ENCODE measurements at regions not wholly inside any gene's neighbourhood (a gene's known extent, or its start where the extent isn't known, plus 50 kb on each side); places are given as distances from the start of the nearest gene placed in this dataset.

GRCh38 chr5:148708854-148709253 is 54.5 kb upstream of the HTR4 start:
- DNase-seq (ENCODE audit: insufficient read length, low spot score) (no peak), FAIRE-seq (no peak)

- DNase-seq (ENCODE audit: insufficient read length, low spot score) (no peak), FAIRE-seq (no peak)
Measured at GRCh38 chr5:148711961-148712360, 57.6 kb upstream of the HTR4 start.

GRCh38 chr5:148713735-148714508 is 59.6 kb upstream of the HTR4 start:
- FAIRE-seq (no peak), DNase-seq (ENCODE audit: insufficient read length, low spot score) (no peak)

GRCh38 chr5:148716716-148717115 is 62.4 kb upstream of the HTR4 start:
- FAIRE-seq (no peak), DNase-seq (ENCODE audit: insufficient read length, low spot score) (no peak)

- DNase-seq (ENCODE audit: insufficient read length, low spot score) (no peak), FAIRE-seq (no peak)
Measured at GRCh38 chr5:148717668-148718067, 63.3 kb upstream of the HTR4 start.

- DNase-seq (ENCODE audit: insufficient read length, low spot score) (no peak), FAIRE-seq (no peak)
Measured at GRCh38 chr5:148719605-148720004, 65.3 kb upstream of the HTR4 start.

GRCh38 chr5:148720257-148720656 is 65.9 kb upstream of the HTR4 start:
- FAIRE-seq: no peak

GRCh38 chr5:148723143-148723542 is 68.8 kb upstream of the HTR4 start:
- no peak for DNase-seq (ENCODE audit: insufficient read length, low spot score)
- FAIRE-seq: no peak

More at GRCh38 chr5:148720257-148720656, 65.9 kb upstream of the HTR4 start:
- DNase-seq (ENCODE audit: insufficient read length, low spot score): no peak

- DNase-seq (ENCODE audit: insufficient read length, low spot score) (no peak), FAIRE-seq (no peak)
Measured at GRCh38 chr5:148725675-148726074, 71.3 kb upstream of the HTR4 start.

- FAIRE-seq: no peak
- DNase-seq (ENCODE audit: insufficient read length, low spot score): no peak
Measured at GRCh38 chr5:148729182-148729581, 74.9 kb upstream of the HTR4 start.

- FAIRE-seq: no peak
- DNase-seq (ENCODE audit: insufficient read length, low spot score): no peak
Measured at GRCh38 chr5:148730270-148730669, 75.9 kb upstream of the HTR4 start.

- FAIRE-seq: peak; percentile 92
- no peak for DNase-seq (ENCODE audit: insufficient read length, low spot score)
Measured at GRCh38 chr5:148730942-148731898, 76.9 kb upstream of the HTR4 start.

GRCh38 chr5:148732692-148733091 is 78.4 kb upstream of the HTR4 start:
- FAIRE-seq (no peak), DNase-seq (ENCODE audit: insufficient read length, low spot score) (no peak)

- FAIRE-seq (peak; percentile 80), DNase-seq (ENCODE audit: insufficient read length, low spot score) (no peak)
Measured at GRCh38 chr5:148733601-148734438, 79.5 kb upstream of the HTR4 start.

GRCh38 chr5:148734518-148734917 is 80.2 kb upstream of the HTR4 start:
- FAIRE-seq (no peak), DNase-seq (ENCODE audit: insufficient read length, low spot score) (no peak)

- FAIRE-seq: no peak
Measured at GRCh38 chr5:148735301-148735835, 81.0 kb upstream of the HTR4 start.

GRCh38 chr5:148739023-148739422 is 84.7 kb upstream of the HTR4 start:
- FAIRE-seq (no peak), DNase-seq (ENCODE audit: insufficient read length, low spot score) (no peak)

More at GRCh38 chr5:148735301-148735835, 81.0 kb upstream of the HTR4 start:
- no peak for DNase-seq (ENCODE audit: insufficient read length, low spot score)

GRCh38 chr5:148739524-148739923 is 85.2 kb upstream of the HTR4 start:
- no peak for FAIRE-seq
- DNase-seq (ENCODE audit: insufficient read length, low spot score): no peak

- DNase-seq (ENCODE audit: insufficient read length, low spot score) (no peak), FAIRE-seq (no peak)
Measured at GRCh38 chr5:148740079-148740858, 85.9 kb upstream of the HTR4 start.
